ENCODE measurements at regions not wholly inside any gene's neighbourhood (a gene's known extent, or its start where the extent isn't known, plus 50 kb on each side); places are given as distances from the start of the nearest gene placed in this dataset.

DNA sequence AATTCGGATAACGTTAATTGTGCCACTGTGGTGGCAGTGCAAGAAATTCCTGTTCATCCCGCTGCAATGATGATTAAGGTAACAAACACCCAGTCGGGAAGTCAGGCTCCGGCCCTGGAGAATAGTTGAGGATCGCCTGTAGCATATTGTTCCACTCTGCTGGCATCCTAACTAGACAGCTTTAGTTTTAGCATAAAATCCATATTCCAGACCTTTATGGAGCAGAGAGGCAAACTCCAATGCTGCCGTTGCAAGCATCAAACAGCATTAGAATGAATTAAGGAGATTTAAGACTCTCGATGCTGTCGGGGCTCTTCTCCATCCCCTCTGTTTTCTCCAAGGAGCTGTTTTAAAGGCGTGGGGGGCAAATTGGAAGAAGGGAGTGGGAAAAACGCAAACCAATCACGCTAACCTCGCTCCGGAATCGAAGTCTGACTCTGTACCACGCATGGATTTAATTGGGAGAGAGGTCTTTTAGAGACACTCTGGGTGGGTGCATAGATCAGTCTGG is 660.4 kb downstream of the VRK1 start:
- no peak for DNase-seq

DNA sequence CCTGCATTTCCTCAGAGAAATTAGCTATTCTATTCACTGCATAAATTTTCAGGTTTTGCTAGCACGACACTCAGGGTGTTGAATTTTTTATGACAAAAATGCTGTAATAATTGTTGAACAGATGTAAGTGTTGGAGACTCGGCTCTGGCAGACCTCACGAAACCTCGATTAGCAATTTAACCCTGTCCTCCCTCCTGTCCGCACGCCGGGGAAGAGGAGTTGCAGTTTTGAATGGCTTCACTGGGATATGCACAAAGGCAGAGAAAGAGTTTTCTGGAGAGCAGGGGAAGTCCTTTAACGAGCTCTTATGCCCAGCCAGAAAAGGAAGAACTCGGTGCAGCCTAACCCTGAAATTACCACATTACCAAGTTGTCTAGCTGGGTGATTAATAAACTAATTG is 661.1 kb downstream of the VRK1 start:
- no peak for DNase-seq

DNA sequence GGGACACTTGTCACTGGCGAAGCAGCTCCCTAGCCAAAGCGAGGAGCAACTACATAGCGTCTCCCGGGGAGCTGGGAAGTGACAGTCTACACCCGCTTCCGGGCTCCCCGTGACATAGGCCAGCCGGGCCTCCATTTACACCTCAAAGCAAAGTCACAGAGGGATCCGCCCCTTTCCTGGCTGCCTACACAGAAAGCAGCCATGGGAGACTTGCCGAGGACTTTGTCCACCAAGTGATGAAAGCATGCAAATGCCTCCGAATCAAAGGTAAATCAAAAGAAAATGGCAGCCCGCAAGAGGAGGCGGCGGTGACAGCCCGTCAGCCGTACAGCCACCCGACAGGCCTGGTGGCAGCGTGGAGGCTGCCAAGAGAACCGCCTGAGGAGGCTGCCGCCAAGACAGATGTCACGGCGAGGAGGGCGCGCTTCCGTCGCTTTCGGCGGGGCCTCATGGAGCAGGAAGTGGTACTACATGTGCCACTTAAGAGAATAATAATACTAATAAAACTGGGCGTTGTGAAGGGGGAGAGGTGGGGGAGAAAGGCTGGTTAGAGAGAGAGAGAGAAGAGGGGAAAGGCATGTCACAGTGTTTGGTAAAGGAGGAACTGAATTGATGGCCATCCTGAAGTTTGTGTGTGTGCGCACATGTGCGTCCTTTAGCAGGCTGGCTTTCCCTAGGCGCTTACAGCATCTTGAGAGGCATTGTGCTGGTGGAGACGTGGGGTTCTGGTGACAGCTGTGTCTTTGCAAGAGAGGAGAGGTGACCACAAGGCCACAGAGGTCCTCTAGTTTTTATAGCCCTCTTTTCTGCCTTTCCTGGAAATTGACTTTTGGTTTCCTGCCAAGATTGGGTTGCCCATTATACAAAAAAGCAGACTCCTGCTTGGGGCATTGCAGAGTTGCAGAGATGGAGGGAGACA is 661.7 kb downstream of the VRK1 start:
- DNase-seq: peak; percentile 70

DNA sequence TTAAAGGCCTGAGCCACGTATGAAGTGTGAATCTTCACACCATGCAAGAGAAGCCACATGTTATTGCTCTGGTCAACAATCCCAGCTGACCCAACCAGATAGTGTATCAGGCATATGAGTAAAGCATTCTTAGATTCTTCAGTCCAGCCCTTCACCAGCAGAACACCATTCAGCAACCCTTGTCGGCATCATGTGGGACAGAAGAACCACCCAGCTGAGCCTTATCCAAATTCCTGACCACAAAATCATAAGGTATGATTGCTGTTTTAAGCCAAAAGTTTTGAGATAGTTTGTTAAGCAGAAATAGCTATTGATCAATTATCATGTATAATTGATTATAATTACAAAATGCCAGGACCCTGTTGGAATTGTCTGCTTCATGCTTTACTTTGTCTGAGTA is 664.9 kb downstream of the VRK1 start:
- DNase-seq: no peak

DNA sequence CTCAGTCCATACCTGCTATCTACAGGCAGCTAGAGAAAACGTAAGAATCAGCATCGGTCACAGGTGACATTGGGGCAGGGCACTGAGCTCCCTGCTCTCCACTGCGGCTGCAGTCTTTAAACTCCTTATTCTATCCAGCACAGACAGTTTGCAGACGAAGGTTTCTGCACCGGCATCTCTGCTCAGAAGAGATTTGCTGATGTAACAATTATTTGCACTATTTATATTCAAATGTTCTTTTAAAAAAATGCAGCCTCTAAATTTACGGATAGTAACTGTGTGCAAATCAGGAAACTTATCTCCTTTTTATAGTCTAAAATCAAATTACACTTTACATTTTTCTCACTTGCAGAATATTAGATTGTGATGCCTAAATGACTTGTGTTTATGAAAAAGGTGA is 671.0 kb downstream of the VRK1 start:
- DNase-seq: no peak

DNA sequence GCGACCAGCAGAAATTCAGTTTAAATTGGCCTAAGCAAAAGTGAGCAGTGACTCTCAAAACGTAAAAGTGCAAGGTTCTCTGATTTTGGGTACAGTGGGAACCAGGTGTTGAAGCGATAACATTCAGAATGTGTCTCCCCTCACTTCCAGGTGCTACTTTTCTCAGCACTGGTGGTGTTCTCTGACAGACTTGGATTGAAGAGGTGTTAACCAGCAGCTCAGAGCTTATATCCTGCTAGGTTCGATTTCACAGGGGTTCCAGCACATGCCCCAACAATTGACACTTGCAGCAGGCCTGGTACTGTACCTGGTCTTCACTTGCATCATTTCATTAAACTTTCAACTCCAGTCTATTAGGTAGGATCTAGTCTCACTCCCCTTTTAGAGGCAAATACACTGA is 680.2 kb downstream of the VRK1 start:
- no peak for DNase-seq

DNA sequence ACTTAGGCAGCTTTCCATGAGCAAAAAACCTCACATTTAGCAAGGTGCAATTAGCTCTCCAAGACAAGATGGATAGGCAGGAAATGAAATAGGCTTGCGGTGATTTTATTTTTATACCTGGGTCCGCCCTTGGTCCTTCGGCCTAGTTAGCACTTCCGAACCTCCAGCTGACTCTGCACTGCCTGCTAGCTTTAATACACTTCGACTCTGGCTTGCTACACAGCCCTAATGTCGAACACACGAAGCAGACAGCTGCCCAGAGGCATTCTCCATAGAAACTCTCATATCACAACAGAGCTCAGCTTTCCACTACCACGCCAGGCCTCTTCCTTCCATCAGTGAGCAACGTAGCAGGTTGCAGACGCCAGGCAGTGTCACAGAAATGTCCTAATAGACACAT is 688.0 kb downstream of the VRK1 start:
- no peak for DNase-seq

DNA sequence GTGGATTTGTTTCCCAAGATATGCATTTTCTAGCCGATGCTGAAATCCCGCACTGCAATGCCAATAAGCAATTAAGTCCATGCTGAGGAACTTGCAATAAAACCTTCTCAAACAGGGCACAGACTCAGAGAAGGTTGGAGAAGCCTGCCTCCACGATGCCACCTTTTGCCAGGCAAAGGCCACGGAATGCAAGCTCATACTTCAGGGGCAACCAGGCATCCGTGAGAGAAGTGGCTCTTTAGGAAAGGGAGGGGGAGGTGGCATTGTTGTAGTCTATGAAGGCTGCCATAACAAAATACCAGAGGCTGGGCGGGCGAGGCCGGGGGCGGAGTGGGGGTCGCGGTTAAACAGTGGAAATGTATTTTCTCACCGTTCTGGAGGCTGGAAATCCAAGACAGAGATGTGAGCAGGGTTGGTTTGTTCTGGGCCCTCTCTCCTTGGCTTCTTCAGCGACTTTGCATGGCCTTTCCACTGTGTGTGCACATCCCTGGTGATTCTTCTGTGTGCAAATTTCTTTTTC is 689.5 kb downstream of the VRK1 start:
- DNase-seq: no peak

DNA sequence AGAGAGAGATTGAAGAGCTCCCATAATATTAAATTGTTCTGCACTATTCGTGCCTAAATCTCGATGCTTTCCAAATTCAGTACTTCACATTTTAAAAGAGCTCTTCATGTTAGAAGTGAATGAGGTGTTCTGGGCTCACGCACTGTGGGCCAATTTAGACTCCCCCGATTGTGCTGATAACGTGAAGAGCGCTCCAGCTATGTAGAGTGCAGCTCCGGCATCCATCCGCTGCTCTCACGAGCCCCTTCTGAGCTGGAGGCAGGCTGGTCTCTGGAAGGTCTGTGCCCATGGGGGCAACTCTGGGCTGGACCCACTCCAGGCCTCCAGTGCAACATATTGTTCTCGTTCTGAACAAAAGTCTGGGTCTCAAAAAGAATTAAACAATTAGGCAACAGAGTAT is 692.6 kb downstream of the VRK1 start:
- DNase-seq: no peak

DNA sequence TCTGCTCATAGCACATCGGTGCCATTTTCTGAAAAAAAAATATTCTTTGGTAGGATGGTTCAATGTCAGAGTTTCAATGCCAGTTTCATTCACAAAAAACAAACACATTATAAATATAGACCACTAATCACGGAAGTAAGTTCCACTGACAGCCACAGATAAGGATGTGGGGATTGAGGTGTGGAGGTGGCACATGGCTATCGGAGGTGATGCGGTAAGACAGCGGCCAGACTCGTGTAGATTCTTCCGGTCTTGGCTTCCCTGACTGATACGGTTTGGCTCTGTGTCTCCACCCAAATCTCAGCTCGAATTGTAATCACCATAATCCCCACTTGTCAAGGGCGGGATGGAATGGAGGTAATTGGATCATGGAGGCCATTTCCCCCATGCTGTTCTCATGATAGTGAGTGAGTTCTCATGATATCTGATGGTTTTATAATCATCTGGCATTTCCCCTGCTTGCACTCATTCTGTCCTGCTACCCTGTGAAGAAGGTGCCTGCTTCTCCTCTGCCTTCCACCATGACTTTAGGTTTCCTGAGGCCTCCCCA is 693.4 kb downstream of the VRK1 start:
- no peak for DNase-seq

DNA sequence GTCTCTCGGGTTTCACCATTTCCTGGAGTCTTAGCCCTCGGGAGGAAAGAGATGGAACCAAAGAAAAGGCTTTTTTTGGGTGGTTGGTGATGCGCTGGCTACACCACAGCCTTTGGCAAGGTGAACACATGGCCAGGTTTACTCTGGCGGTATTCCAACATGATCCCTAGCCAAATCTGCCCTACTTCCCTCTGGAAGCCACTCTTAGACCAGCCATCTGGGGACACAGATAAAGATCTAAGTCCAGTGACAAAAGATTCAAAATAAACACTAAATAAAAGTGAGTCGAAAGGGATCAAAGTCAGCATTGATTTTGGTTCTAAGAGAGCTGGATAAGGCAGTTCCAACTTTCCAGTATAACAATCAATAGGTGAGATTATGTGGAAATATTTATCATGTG is 694.5 kb downstream of the VRK1 start:
- no peak for DNase-seq

DNA sequence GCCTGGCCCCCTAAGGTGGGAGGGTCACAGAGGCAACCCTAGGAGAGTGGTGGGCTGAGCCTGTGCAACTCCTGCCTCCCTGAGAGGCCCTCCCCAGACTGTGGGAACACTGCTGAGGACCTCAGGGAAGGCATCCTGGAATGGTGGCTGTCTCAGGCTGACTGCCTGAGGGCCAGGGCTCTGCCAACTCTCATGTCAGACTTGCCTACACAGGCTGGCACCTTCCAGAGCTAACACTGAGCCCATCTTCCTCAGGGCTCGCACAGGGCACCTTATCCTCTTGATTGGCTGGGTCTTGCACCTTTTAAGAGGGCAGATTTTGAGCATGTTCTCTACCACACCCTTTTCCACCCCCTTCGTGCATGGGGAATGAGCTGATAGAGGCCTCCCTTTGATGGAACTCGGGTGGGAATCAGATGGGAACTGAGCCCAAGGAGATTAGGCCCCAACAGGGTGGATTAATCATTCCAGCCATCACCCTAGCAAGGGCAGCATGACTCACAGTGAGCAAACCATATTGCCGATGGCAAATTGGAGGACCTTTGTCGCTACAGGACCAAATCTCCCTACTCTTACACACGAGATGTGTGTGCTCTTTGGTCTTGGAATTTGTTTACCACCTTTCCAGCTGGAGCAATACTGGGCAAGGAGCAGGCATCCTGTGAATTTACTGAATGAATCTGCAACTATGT is 702.8 kb downstream of the VRK1 start:
- DNase-seq: no peak

DNA sequence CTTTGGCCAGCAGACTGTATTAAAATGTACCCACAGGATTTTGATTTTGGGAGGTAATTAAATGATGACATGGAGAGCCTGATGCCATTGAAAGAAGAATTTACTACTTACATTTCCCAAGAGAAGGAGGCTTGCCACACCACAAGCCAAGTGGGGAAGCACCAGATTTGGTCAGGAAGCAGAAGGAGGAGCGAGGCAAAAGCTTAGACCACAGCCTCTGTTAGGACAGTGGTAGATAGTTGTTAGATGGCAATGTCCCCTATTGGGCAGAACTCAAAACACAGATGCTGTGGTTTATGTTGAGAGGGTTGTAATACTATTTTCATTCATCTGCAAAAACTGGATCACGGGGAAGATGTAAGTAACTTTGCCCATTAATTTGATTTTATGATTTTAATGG is 709.4 kb downstream of the VRK1 start:
- DNase-seq: no peak

DNA sequence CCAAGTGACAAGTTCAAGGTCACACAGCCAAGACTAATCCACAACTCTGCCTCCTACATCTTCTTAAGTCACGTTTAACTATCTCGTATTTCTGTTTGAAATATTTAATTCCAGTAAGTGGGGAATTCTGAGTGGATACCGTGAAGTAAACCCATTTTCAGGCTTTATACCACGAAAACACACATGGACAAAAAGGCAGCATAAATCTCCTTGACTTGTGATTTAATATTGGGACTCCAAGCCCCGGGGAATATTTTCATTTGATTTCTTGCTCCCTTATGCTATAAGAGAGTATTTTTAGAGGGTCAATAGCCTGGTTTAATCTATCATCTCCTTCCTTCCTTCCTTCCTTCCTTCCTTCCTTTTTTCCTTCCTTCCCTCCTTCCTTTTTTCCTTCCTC is 716.7 kb downstream of the VRK1 start:
- DNase-seq: no peak

DNA sequence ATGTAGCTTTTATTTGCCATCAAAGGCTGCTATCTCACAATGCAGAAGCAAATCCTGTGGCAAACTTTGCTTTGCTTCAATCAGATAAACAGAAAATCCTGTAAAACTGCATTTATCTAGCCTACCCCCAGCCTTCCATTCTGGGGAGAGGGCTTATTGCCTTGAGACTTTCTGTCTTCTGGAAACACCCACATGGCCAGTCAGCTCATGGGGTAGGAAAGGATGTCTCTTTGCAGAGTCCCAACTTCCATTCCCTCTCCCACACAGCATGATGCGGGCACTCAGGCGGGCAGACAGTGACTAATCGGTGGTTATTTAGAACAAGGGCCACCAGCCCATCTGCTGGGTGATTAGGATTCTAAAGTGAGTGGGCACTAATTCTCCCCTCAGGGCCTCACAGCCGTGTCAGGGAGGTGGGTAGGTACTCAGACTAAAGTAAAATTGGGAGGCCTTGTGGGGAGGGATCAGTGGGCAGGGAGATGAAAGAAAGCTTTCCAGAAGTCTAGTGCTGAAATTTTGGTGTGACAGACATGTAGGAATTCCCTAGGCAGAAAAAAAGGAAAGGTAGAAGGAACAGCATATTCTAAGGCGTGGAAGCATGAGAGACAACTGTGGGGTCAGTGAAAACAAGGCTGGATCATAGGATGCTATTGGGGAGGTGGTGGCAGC is 720.5 kb downstream of the VRK1 start:
- DNase-seq: no peak

DNA sequence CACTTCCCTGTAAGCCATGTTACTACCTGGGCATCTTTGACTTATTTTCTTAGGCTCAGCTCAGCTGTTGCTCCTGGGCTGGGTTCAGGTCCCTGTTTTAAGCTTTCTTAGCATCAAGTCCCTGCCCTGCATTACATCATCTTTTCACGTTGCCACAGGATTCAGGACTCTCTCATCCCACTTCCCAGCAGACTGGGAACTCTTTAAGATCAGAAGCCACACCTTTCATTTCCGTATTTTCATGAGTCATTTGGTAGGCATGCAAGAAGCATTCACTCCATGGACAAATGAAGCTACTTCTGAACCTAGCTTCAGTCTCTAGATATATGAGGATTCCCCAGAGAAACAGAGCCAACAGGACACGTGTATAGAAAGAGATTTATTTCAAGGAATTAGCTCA is 726.8 kb downstream of the VRK1 start:
- no peak for DNase-seq

DNA sequence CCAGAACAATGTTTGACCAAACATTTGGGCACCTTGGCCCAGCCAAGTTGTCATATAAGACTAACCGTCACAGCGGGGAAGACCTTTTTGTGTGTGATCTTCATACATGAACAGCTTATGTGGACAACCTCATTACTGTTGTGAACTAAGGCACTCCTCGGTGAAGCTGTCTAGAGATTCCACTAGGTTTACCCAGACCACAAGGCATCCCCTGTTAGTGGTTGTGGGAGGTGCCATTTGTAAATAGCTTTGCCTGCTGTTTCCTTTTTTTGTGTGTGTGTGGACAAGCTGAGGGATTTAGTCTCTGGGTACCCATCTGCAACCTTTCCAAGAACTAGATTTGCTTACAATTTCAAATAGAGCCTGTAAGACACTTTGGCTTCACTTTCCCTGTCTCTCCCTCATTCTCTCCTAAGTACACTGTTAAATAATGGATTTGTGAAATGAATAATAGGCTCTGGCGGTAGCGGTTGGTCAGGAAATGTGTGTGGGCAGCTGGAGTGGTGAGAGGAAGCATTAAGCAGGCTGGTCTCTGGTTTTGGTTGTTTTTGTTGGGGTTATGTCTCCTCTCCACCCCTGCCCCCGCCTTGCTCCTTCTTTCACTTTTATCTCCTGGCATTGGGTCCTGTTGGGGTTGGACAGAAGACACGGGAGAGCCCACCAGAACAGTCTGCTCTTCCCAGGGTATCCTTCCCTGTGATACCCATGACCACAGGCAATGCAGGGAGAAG is 727.6 kb downstream of the VRK1 start:
- DNase-seq: no peak

DNA sequence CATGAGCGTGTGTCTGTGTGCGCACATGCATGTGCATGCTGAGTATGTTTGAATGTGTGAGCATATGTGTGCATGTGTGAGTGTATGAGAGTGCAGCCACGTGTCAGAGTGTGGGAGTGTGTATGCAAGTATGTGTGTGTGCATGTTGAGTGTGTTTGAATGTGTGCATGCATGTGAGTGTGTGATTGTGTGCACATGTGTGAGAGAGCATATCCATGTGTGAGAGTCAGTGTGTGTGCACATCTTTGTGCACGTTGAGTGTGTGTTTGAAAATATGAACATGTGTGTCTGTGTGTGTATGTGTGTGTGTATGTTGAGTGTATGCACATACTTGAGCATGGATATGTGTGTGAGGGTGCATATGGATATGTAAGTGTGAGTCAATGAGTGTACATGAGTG is 730.8 kb downstream of the VRK1 start:
- DNase-seq: no peak

DNA sequence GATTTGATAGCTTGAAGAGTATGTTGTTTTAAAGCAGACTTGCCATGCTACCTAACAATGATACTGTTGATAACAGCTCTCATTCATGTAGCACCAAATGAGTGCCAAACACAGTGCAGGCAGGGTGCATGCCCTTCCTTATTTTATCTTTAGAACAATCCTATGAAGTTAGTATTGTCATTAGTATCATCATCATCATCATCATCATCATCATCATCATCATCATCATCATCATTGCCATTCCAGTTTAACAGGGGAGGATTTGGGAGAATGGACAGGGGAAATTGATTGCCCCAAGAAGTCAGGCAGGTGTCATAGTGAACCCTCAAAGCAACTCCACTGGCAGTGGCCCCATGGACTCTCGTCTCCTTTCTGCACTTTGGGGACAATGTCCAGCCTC is 734.9 kb downstream of the VRK1 start:
- no peak for DNase-seq

DNA sequence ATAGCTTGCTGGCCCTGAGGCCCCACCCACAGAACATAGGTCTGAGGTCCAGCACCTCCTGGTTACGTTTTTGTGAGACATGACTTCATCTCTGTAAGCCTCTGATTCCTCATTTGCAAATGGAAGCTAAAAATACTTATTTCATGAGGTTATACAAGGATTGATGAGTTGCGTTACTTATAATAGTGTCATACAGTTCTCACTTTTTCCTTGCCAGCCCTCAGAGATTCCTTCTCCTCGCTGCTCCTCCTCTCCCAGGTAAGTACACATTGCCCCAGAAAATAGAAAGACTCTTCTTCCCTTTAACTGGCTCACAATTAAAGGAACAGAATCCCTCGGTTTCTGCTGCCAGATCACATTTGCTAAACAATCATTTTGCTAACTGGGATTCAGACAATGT is 739.2 kb downstream of the VRK1 start:
- no peak for DNase-seq

DNA sequence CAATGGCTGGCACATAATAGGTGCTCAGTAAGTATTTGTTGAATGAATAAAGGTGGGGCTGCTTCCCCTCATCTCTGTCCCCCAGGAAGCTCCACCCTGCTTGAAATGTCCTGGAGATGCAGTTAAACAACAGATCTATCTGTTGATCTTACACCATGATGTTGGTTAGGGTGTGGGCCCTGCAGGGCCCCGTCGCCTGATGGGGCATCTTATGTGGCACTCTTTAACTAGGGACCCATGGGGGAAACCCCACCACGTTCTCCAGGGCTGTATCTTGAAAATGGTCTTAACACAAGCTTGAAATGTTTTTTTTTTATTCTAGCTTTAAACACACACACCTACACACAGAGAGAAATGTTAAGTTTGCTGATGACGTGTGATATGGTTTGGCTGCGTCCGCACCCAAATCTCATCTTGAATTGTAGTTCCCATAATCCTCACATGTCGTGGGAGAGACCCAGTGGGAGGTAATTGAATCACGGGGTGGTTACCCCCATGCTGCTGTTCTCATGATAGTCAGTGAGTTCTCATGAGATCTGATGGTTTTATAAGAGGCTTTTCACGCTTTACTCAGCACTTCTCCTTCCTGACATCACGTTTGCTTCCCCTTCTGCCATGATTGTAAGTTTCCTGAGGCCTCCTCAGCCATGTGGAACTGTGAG is 741.7 kb downstream of the VRK1 start:
- DNase-seq: no peak

DNA sequence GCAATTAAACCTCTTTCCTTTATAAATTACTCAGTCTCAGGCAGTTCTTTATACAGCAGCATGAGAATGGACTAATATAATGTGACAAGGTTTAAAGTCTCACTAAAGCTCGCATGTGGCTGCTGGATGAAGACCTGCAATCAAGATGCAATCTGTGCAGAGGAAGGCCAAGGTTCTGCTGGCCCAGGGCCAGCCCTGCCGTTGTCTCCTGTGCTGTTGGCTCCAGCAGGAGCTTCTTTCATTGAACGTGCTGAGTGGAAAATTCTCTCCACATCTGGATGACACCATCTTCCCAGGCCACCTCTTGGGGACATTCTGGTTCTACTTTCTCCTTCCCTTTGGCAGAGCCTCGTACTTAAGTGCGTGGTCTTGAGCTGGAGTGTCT is 742.2 kb downstream of the VRK1 start:
- DNase-seq: no peak
